ENCODE measurements at regions not wholly inside any gene's neighbourhood (a gene's known extent, or its start where the extent isn't known, plus 50 kb on each side); places are given as distances from the start of the nearest gene placed in this dataset.

- DNase-seq (ENCODE audit: low read depth in 2 of 2): no peak
Observed at GRCh38 chr1:14189381-14189780, 409.1 kb upstream of the KAZN start.

- no peak for DNase-seq (ENCODE audit: low read depth in 2 of 2)
Observed at GRCh38 chr1:14190508-14190907, 408.0 kb upstream of the KAZN start.

- no peak for DNase-seq (ENCODE audit: low read depth in 2 of 2)
Observed at GRCh38 chr1:14194511-14194910, 404.0 kb upstream of the KAZN start.

GRCh38 chr1:14205066-14205465 lies 393.4 kb upstream of the KAZN start:
- DNase-seq (ENCODE audit: low read depth in 2 of 2): no peak

- DNase-seq (ENCODE audit: low read depth in 2 of 2): no peak
Observed at GRCh38 chr1:14215151-14215550, 383.3 kb upstream of the KAZN start.

GRCh38 chr1:14217384-14217783 lies 381.1 kb upstream of the KAZN start:
- DNase-seq (ENCODE audit: low read depth in 2 of 2): no peak

GRCh38 chr1:14220324-14220723 lies 378.2 kb upstream of the KAZN start:
- no peak for DNase-seq (ENCODE audit: low read depth in 2 of 2)

GRCh38 chr1:14220811-14221210 lies 377.7 kb upstream of the KAZN start:
- DNase-seq (ENCODE audit: low read depth in 2 of 2): no peak

GRCh38 chr1:14222086-14222485 lies 376.4 kb upstream of the KAZN start:
- DNase-seq (ENCODE audit: low read depth in 2 of 2): no peak

GRCh38 chr1:14228677-14229076 lies 369.8 kb upstream of the KAZN start:
- no peak for DNase-seq (ENCODE audit: low read depth in 2 of 2)

GRCh38 chr1:14233510-14233909 lies 365.0 kb upstream of the KAZN start:
- DNase-seq (ENCODE audit: low read depth in 2 of 2): no peak

GRCh38 chr1:14236097-14236496 lies 362.4 kb upstream of the KAZN start:
- no peak for DNase-seq (ENCODE audit: low read depth in 2 of 2)

GRCh38 chr1:14238472-14239307 lies 359.8 kb upstream of the KAZN start:
- DNase-seq (ENCODE audit: low read depth in 2 of 2): no peak

- no peak for DNase-seq (ENCODE audit: low read depth in 2 of 2)
Observed at GRCh38 chr1:14240265-14240664, 358.2 kb upstream of the KAZN start.

- no peak for DNase-seq (ENCODE audit: low read depth in 2 of 2)
Observed at GRCh38 chr1:14242123-14242522, 356.4 kb upstream of the KAZN start.

GRCh38 chr1:14242870-14243269 lies 355.6 kb upstream of the KAZN start:
- DNase-seq (ENCODE audit: low read depth in 2 of 2): no peak

GRCh38 chr1:14245954-14246353 lies 352.5 kb upstream of the KAZN start:
- no peak for DNase-seq (ENCODE audit: low read depth in 2 of 2)

GRCh38 chr1:14246471-14246870 lies 352.0 kb upstream of the KAZN start:
- no peak for DNase-seq (ENCODE audit: low read depth in 2 of 2)

- DNase-seq (ENCODE audit: low read depth in 2 of 2): no peak
Observed at GRCh38 chr1:14247666-14248065, 350.8 kb upstream of the KAZN start.

- no peak for DNase-seq (ENCODE audit: low read depth in 2 of 2)
Observed at GRCh38 chr1:14251871-14252270, 346.6 kb upstream of the KAZN start.

GRCh38 chr1:14253676-14254075 lies 344.8 kb upstream of the KAZN start:
- no peak for DNase-seq (ENCODE audit: low read depth in 2 of 2)

- DNase-seq (ENCODE audit: low read depth in 2 of 2): no peak
Observed at GRCh38 chr1:14254251-14254650, 344.2 kb upstream of the KAZN start.

- no peak for DNase-seq (ENCODE audit: low read depth in 2 of 2)
Observed at GRCh38 chr1:14255233-14255632, 343.3 kb upstream of the KAZN start.

- no peak for DNase-seq (ENCODE audit: low read depth in 2 of 2)
Observed at GRCh38 chr1:14255711-14256110, 342.8 kb upstream of the KAZN start.

All from stimulated activated CD4-positive, alpha-beta T cell treated with anti-CD3 and anti-CD28 coated beads, Interleukin-12 subunit alpha, Interleukin-12 subunit beta, amount 100 ng/mL, for 24 hours (primary cell).